ENCODE measurements at regions not wholly inside any gene's neighbourhood (a gene's known extent, or its start where the extent isn't known, plus 50 kb on each side); places are given as distances from the start of the nearest gene placed in this dataset.

DNA sequence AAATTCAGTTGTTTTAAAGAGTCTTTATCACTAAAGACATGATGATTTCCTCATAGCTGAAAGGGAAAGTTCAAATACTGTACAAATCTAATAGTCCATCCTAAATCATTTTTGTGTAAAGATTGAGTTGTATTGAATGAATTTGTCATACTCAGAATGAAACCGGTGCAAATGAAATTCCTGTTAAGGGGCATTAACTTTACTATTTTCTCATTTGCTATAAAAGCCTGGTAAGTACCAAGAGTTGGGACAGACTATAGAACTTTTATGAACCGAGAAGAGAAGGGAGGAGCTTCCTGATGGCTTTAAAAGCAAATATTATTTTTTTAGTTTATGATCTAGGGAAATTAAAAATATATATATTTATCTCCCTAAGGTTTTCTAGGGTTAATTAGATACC lies 260.0 kb upstream of the AKR1E2 start:
- H3K27me3 ChIP-seq (ENCODE audit: insufficient read depth, low read length): no peaks in the 10 kb centered on the region
- no peaks in the 10 kb centered on the region for H3K4me1 ChIP-seq (ENCODE audit: insufficient read depth, low read length)
- no peaks in the 10 kb centered on the region for H3K36me3 ChIP-seq (ENCODE audit: insufficient read depth, low read length)
- no peak overlapping the region for H3K4me3 Mint-ChIP-seq (ENCODE audit: unreplicated experiment)
- no peak overlapping the region for H3K27ac ChIP-seq (ENCODE audit: low read depth, low read length)
- H3K9ac ChIP-seq (ENCODE audit: low read length): no peak overlapping the region
- DNase-seq (ENCODE audit: low read depth): no peak
- no peaks in the 10 kb centered on the region for H3K4me1 Mint-ChIP-seq (ENCODE audit: low read depth, unreplicated experiment)
- H3K9me3 Mint-ChIP-seq (ENCODE audit: unreplicated experiment): peaks cover 2% of the 10 kb centered on the region
- no peak overlapping the region for H2AFZ ChIP-seq (ENCODE audit: low read depth, low read length)
- no peak for TF ChIP-seq EZH2 (IDR thresholded peaks at IDR 0.05; ENCODE audit: insufficient read depth, low read length)
- TF ChIP-seq, protein P1, sequence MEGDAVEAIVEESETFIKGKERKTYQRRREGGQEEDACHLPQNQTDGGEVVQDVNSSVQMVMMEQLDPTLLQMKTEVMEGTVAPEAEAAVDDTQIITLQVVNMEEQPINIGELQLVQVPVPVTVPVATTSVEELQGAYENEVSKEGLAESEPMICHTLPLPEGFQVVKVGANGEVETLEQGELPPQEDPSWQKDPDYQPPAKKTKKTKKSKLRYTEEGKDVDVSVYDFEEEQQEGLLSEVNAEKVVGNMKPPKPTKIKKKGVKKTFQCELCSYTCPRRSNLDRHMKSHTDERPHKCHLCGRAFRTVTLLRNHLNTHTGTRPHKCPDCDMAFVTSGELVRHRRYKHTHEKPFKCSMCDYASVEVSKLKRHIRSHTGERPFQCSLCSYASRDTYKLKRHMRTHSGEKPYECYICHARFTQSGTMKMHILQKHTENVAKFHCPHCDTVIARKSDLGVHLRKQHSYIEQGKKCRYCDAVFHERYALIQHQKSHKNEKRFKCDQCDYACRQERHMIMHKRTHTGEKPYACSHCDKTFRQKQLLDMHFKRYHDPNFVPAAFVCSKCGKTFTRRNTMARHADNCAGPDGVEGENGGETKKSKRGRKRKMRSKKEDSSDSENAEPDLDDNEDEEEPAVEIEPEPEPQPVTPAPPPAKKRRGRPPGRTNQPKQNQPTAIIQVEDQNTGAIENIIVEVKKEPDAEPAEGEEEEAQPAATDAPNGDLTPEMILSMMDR (IDR thresholded peaks at IDR 0.05; ENCODE audit: insufficient read depth, low read depth, low read length): no peak
- no peak overlapping the region for H3K4me3 ChIP-seq (ENCODE audit: insufficient read depth, low read depth, low read length)
- no peaks in the 10 kb centered on the region for H3K79me2 ChIP-seq (ENCODE audit: insufficient read depth, low read length)
- H3K27ac Mint-ChIP-seq (ENCODE audit: unreplicated experiment): no peak overlapping the region
- H3K36me3 Mint-ChIP-seq (ENCODE audit: low read depth, unreplicated experiment): no peaks in the 10 kb centered on the region
- no peak overlapping the region for H3K4me2 ChIP-seq (ENCODE audit: low read length)
- no peaks in the 10 kb centered on the region for H4K20me1 ChIP-seq (ENCODE audit: insufficient read depth, low read length)
- H3K27me3 Mint-ChIP-seq (ENCODE audit: low read depth, unreplicated experiment): no peaks in the 10 kb centered on the region
- no peak for FAIRE-seq
- no peaks in the 10 kb centered on the region for H3K9me3 ChIP-seq (ENCODE audit: insufficient read depth, low read depth, low read length)

DNA sequence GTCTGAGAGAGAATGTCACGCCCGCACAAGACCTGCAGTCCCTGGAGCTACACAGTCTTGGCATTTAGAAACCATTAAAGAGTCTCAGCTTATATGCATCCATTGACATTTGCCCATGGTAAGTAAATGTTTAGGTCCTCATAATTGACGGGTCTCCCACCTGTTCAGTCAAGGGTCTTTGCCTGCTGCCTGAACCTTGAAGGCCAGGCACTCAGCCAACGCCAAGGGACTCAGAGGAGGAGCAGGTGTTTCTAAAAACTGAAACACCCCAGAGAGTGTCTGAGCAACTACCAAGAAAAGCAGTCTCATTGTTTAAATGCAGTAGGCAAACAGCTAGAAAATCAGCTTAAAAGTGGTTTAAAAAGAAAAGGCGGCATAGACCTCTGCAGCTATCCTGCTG lies 264.7 kb upstream of the AKR1E2 start:
- FAIRE-seq: no peak
- H3K27ac Mint-ChIP-seq (ENCODE audit: unreplicated experiment): no peak overlapping the region

DNA sequence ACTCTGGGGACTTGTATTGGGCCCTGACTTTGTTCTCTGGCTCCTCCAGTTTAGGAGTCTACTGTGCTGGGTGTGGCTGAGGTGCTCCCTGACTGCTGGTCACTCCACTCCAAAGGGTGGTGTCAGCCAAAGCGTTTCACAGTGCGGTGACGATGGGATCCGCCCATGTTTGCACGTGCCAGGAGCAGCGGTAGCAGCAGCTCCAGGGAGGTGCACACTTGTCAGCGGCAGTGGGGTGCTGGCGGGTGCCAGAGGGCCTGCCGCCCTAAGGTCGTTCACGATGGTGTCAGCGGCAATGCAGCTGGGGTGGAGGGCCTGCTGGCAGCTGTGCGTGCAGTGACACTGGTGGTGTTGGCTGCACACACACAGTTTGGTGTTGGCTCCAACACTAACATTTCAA lies 268.5 kb upstream of the AKR1E2 start:
- peaks cover 3% of the 10 kb centered on the region for H3K27me3 Mint-ChIP-seq (ENCODE audit: low read depth, unreplicated experiment)
- H3K4me3 ChIP-seq (ENCODE audit: insufficient read depth, low read depth, low read length): no peak overlapping the region
- TF ChIP-seq, protein P1 (IDR thresholded peaks at IDR 0.05; ENCODE audit: insufficient read depth, low read depth, low read length): no peak
- no peak for TF ChIP-seq EZH2 (IDR thresholded peaks at IDR 0.05; ENCODE audit: insufficient read depth, low read length)
- H3K4me1 ChIP-seq (ENCODE audit: insufficient read depth, low read length): no peaks in the 10 kb centered on the region
- no peaks in the 10 kb centered on the region for H3K79me2 ChIP-seq (ENCODE audit: insufficient read depth, low read length)
- H3K36me3 ChIP-seq (ENCODE audit: insufficient read depth, low read length): no peaks in the 10 kb centered on the region
- no peak overlapping the region for H3K4me3 Mint-ChIP-seq (ENCODE audit: unreplicated experiment)
- no peak overlapping the region for H3K9ac ChIP-seq (ENCODE audit: low read length)
- no peak overlapping the region for H3K27ac ChIP-seq (ENCODE audit: low read depth, low read length)
- peaks cover 4% of the 10 kb centered on the region for H3K9me3 Mint-ChIP-seq (ENCODE audit: unreplicated experiment)
- no peak overlapping the region for H2AFZ ChIP-seq (ENCODE audit: low read depth, low read length)
- DNase-seq (ENCODE audit: low read depth) (no peak), FAIRE-seq (no peak)
- no peaks in the 10 kb centered on the region for H3K9me3 ChIP-seq (ENCODE audit: insufficient read depth, low read depth, low read length)
- no peaks in the 10 kb centered on the region for H3K4me1 Mint-ChIP-seq (ENCODE audit: low read depth, unreplicated experiment)
- H3K27ac Mint-ChIP-seq (ENCODE audit: unreplicated experiment): no peak overlapping the region
- no peaks in the 10 kb centered on the region for H4K20me1 ChIP-seq (ENCODE audit: insufficient read depth, low read length)
- no peaks in the 10 kb centered on the region for H3K36me3 Mint-ChIP-seq (ENCODE audit: low read depth, unreplicated experiment)
- H3K27me3 ChIP-seq (ENCODE audit: insufficient read depth, low read length): no peaks in the 10 kb centered on the region
- no peak overlapping the region for H3K4me2 ChIP-seq (ENCODE audit: low read length)

More for the DNA sequence above, 264.7 kb upstream of the AKR1E2 start:
- Mint-ChIP-seq H3K27me3 (ENCODE audit: low read depth, unreplicated experiment) (peaks cover 3% of the 10 kb centered on the region), H3K36me3 (ENCODE audit: low read depth, unreplicated experiment) (no peaks in the 10 kb centered on the region), H3K9me3 (ENCODE audit: unreplicated experiment) (peaks cover 4% of the 10 kb centered on the region), H3K4me3 (ENCODE audit: unreplicated experiment) (no peak overlapping the region), H3K4me1 (ENCODE audit: low read depth, unreplicated experiment) (no peaks in the 10 kb centered on the region)
- no peak overlapping the region for H2AFZ ChIP-seq (ENCODE audit: low read depth, low read length)
- no peak overlapping the region for H3K27ac ChIP-seq (ENCODE audit: low read depth, low read length)
- no peaks in the 10 kb centered on the region for H3K4me1 ChIP-seq (ENCODE audit: insufficient read depth, low read length)
- peak; percentile 3 for DNase-seq (ENCODE audit: low read depth)
- H3K27me3 ChIP-seq (ENCODE audit: insufficient read depth, low read length): no peaks in the 10 kb centered on the region
- no peaks in the 10 kb centered on the region for H4K20me1 ChIP-seq (ENCODE audit: insufficient read depth, low read length)
- H3K4me3 ChIP-seq (ENCODE audit: insufficient read depth, low read depth, low read length): no peak overlapping the region
- H3K9ac ChIP-seq (ENCODE audit: low read length): no peak overlapping the region
- no peaks in the 10 kb centered on the region for H3K9me3 ChIP-seq (ENCODE audit: insufficient read depth, low read depth, low read length)
- TF ChIP-seq EZH2 (IDR thresholded peaks at IDR 0.05; ENCODE audit: insufficient read depth, low read length): no peak
- TF ChIP-seq, protein P1 (IDR thresholded peaks at IDR 0.05; ENCODE audit: insufficient read depth, low read depth, low read length): no peak
- no peaks in the 10 kb centered on the region for H3K79me2 ChIP-seq (ENCODE audit: insufficient read depth, low read length)
- no peak overlapping the region for H3K4me2 ChIP-seq (ENCODE audit: low read length)
- no peaks in the 10 kb centered on the region for H3K36me3 ChIP-seq (ENCODE audit: insufficient read depth, low read length)
